Tibial nerve (tissue), 4 donors: ENCODE measurements at regions not wholly inside any gene's neighbourhood (a gene's known extent, or its start where the extent isn't known, plus 50 kb on each side); places are given as distances from the start of the nearest gene placed in this dataset.

Source experiments
- DNase-seq, 2 donors: peaks; one replicate each; pipeline ENCODE4 v3.0.0-alpha.2; 2019; ENCODE audit warnings: low spot score in 2 of 2
- H3K27ac ChIP-seq, 4 donors: fragments of 200-600 bp; sonication (generic) in 3 of 4; one replicate each; pipeline ENCODE4 v1.5.1; 2017 to 2019; ENCODE audit warnings: mild to moderate bottlenecking in 1 of 4
- H3K27me3 ChIP-seq, 2 donors: fragments of 200-600 bp; sonication (generic) in 1 of 2; one replicate each; pipeline versions ENCODE4 v1.5.1 to v1.6.0; 2017 to 2019
- H3K36me3 ChIP-seq, 3 donors: fragments of 200-600 bp; sonication (generic); one replicate each; pipeline ENCODE4 v1.5.1; 2018 to 2019
- H3K4me1 ChIP-seq, 4 donors: fragments of 200-600 bp; sonication (generic) in 3 of 4; one replicate each; pipeline ENCODE4 v1.5.1; 2017 to 2019
- H3K4me3 ChIP-seq, 4 donors: fragments of 200-600 bp; sonication (generic) in 3 of 4; one replicate each; pipeline ENCODE4 v1.5.1; 2017 to 2019; ENCODE audit warnings: mild to moderate bottlenecking in 1 of 4, moderate library complexity in 1 of 4
- H3K9me3 ChIP-seq, 4 donors: fragments of 200-600 bp; sonication (generic) in 3 of 4; one replicate each; pipeline ENCODE4 v1.5.1; 2017 to 2019
- EP300 ChIP-seq, 2 donors: sonication (generic); formaldehyde crosslinking; IDR thresholded peaks; one replicate each; pipeline ENCODE4 v1.6.1; 2017; ENCODE audit warnings: antibody characterized with exemption in 2 of 2, mild to moderate bottlenecking in 1 of 2
- POLR2A ChIP-seq, 2 donors: fragments of 450-650 bp; IDR thresholded peaks; one replicate each; pipeline ENCODE4 v1.6.1; 2017; ENCODE audit warnings: antibody characterized with exemption in 2 of 2, mild to moderate bottlenecking in 2 of 2, moderate library complexity in 2 of 2
- WGBS, 2 donors: methylation state at CpG; one replicate each; pipeline ENCODE4 v1.1.5; 2018; 5-methylcytosine and 5-hydroxymethylcytosine counted together
- TF ChIP-seq, protein P1 (sequence below), 5 experiments: fragments of 200-600 bp in 3 of 5; fragments of 450-650 bp in 2 of 5; sonication (generic) in 3 of 5; IDR thresholded peaks; one replicate each; pipeline ENCODE4 v1.5.1; 2016 to 2019; ENCODE audit warnings: antibody characterized with exemption in 5 of 5, mild to moderate bottlenecking in 3 of 5, moderate library complexity in 2 of 5

- no peaks in the 10 kb centered on the region for H3K9me3 ChIP-seq
- no peak overlapping the region for H3K27ac ChIP-seq
- H3K36me3 ChIP-seq, result no peaks in the 10 kb centered on the region
- no peak for DNase-seq
- TF ChIP-seq EP300 (IDR thresholded peaks at IDR 0.05) (no peak), POLR2A (IDR thresholded peaks at IDR 0.05) (no peak)
- TF ChIP-seq, protein P1, sequence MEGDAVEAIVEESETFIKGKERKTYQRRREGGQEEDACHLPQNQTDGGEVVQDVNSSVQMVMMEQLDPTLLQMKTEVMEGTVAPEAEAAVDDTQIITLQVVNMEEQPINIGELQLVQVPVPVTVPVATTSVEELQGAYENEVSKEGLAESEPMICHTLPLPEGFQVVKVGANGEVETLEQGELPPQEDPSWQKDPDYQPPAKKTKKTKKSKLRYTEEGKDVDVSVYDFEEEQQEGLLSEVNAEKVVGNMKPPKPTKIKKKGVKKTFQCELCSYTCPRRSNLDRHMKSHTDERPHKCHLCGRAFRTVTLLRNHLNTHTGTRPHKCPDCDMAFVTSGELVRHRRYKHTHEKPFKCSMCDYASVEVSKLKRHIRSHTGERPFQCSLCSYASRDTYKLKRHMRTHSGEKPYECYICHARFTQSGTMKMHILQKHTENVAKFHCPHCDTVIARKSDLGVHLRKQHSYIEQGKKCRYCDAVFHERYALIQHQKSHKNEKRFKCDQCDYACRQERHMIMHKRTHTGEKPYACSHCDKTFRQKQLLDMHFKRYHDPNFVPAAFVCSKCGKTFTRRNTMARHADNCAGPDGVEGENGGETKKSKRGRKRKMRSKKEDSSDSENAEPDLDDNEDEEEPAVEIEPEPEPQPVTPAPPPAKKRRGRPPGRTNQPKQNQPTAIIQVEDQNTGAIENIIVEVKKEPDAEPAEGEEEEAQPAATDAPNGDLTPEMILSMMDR (IDR thresholded peaks at IDR 0.05), result no peak
- no peak overlapping the region for H3K4me3 ChIP-seq
- H3K27me3 ChIP-seq, result no peaks in the 10 kb centered on the region
- WGBS, 2 donors, result 53 to 59% methylated on average over 4 of the region's 4 CpGs
- peaks cover 0 to 19% (median 2%) of the 10 kb centered on the region in 4 donors for H3K4me1 ChIP-seq
Observed at GRCh38 chr5:163384669-163385068, 52.7 kb upstream of the CCNG1 start.

GRCh38 chr5:163385271-163385670 lies 52.1 kb upstream of the CCNG1 start:
- peaks cover 0 to 2% (median 0%) of the 10 kb centered on the region in 4 donors for H3K9me3 ChIP-seq
- no peaks in the 10 kb centered on the region for H3K27me3 ChIP-seq
- H3K4me1 ChIP-seq, result peaks cover 0 to 14% (median 2%) of the 10 kb centered on the region in 4 donors
- peak overlapping the region in 1 of 4 donors; percentile 13 for H3K27ac ChIP-seq
- no peaks in the 10 kb centered on the region for H3K36me3 ChIP-seq
- WGBS, 2 donors, result 31% methylated on average over 5 of the region's 5 CpGs
- no peak overlapping the region for H3K4me3 ChIP-seq
- peak in 1 of 2 donors; percentile 33 for TF ChIP-seq EP300 (IDR thresholded peaks at IDR 0.05)
- TF ChIP-seq, protein P1 (IDR thresholded peaks at IDR 0.05), result no peak
- TF ChIP-seq POLR2A (IDR thresholded peaks at IDR 0.05), result no peak
- peak in 1 of 2 donors; percentile 21 for DNase-seq

DNA sequence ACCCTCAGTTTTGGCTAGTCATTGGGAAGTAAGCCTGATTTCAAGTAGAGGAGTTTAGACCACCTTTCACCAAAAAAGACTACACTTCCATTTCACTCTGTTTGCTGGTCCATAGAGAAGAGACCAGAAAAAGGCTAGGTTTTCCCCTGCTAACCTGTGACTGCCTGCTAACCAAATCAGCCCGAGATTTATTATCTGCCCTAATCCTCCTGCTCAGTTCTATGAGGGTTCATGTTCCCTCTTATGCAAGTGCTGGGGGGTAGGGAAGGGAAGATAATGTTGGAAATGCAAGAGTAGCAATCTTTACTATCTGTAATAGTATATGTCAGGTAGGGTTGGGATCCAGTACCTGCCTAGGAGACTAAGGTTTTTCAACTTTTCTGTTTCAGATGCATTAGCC lies 51.6 kb upstream of the CCNG1 start:
- no peak for DNase-seq
- H3K27ac ChIP-seq, result peak overlapping the region in 1 of 4 donors; percentile 13
- no peaks in the 10 kb centered on the region for H3K36me3 ChIP-seq
- no peaks in the 10 kb centered on the region for H3K27me3 ChIP-seq
- TF ChIP-seq EP300 (IDR thresholded peaks at IDR 0.05) (no peak), POLR2A (IDR thresholded peaks at IDR 0.05) (no peak)
- TF ChIP-seq, protein P1 (IDR thresholded peaks at IDR 0.05), result no peak
- peaks cover 0 to 7% (median 0%) of the 10 kb centered on the region in 4 donors for H3K9me3 ChIP-seq
- WGBS, 2 donors, result 60% methylated on average over 1 of the region's 1 CpG
- H3K4me1 ChIP-seq, result peaks cover 0 to 14% (median 2%) of the 10 kb centered on the region in 4 donors
- H3K4me3 ChIP-seq, result no peak overlapping the region

GRCh38 chr5:163386352-163386751 lies 51.0 kb upstream of the CCNG1 start:
- Histone ChIP-seq H3K4me1 (peaks cover 0 to 14% (median 2%) of the 10 kb centered on the region in 4 donors), H3K27me3 (no peaks in the 10 kb centered on the region), H3K27ac (no peak overlapping the region), H3K36me3 (no peaks in the 10 kb centered on the region), H3K9me3 (peaks cover 0 to 8% (median 0%) of the 10 kb centered on the region in 4 donors), H3K4me3 (no peak overlapping the region)
- TF ChIP-seq EP300 (IDR thresholded peaks at IDR 0.05) (no peak), POLR2A (IDR thresholded peaks at IDR 0.05) (no peak)
- TF ChIP-seq, protein P1 (IDR thresholded peaks at IDR 0.05), result no peak
- DNase-seq, result no peak

DNA sequence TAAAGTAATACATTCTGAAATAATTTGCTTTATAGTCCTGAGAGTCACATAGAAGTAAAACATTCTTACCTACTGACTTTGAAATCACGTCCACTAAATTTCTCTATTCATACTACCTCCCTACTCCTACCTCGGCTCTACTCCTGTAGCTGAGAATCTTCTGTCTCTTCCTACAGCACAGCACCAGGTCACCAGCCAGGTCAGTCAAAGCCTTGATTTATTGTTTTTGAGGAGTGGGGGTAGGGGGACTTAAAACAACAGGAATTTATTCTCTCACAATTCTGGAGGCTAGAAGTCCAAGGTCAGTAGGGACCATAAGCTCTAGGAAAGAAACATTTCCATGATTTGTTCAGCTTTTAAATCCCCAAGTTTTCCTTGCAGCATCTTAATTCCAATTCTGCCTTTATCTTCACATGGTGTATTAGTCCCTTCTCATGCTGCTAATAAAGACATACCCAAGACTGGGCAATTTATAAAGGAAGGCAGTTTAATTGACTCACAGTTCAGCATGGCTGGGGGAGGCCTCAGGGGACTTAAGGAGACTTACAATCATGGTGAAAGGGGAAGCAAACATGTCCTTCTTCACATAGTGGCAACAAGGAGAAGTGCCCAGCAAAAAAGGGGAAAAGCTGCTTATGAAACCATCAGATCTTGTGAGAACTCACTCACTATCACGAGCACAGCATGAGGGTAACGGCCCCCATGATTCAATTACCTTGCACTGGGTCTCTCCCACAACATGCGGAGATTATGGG lies 49.6 kb upstream of the CCNG1 start:
- H3K27ac ChIP-seq, result no peak overlapping the region
- peaks cover 0 to 14% (median 2%) of the 10 kb centered on the region in 4 donors for H3K4me1 ChIP-seq
- WGBS, 2 donors, result 69 to 70% methylated on average over 5 of the region's 5 CpGs
- H3K27me3 ChIP-seq, result no peaks in the 10 kb centered on the region
- peaks cover 0 to 8% (median 0%) of the 10 kb centered on the region in 4 donors for H3K9me3 ChIP-seq
- TF ChIP-seq, protein P1 (IDR thresholded peaks at IDR 0.05), result no peak
- TF ChIP-seq EP300 (IDR thresholded peaks at IDR 0.05) (no peak), POLR2A (IDR thresholded peaks at IDR 0.05) (no peak)
- H3K36me3 ChIP-seq, result no peaks in the 10 kb centered on the region
- H3K4me3 ChIP-seq, result no peak overlapping the region
- DNase-seq, result no peak
